Mesenchymal stem cell (in vitro differentiated cells and primary cell): ENCODE measurements at regions not wholly inside any gene's neighbourhood (a gene's known extent, or its start where the extent isn't known, plus 50 kb on each side); places are given as distances from the start of the nearest gene placed in this dataset.

Experiments
- DNase-seq: peaks from one replicate; pipeline ENCODE4 v3.0.0-alpha.2; 2013
- H2AFZ ChIP-seq: one replicate; pipeline ENCODE4 v1.6.1; 2013; ENCODE audit warnings: low read depth, mild to moderate bottlenecking, control low read depth, inconsistent platforms, low read length, moderate library complexity
- H2AK5ac ChIP-seq: 2 replicates; pipeline ENCODE4 v1.6.1; 2013; ENCODE audit warnings: low read length, moderate library complexity, mild to moderate bottlenecking, inconsistent platforms; ENCODE audit not compliant: severe bottlenecking
- H2BK120ac ChIP-seq: one replicate; pipeline ENCODE4 v1.6.1; 2013; ENCODE audit warnings: low read depth, mild to moderate bottlenecking, inconsistent platforms, low read length, moderate library complexity
- H2BK12ac ChIP-seq, 2 experiments: one replicate each; pipeline ENCODE4 v1.6.1; 2013; ENCODE audit warnings: inconsistent platforms in 2 of 2, low read length in 2 of 2, mild to moderate bottlenecking in 2 of 2, moderate library complexity in 2 of 2, control low read depth in 1 of 2
- H2BK15ac ChIP-seq: one replicate; pipeline ENCODE4 v1.6.1; 2013; ENCODE audit warnings: mild to moderate bottlenecking, low read depth, inconsistent platforms; ENCODE audit not compliant: poor library complexity, severe bottlenecking
- H2BK5ac ChIP-seq: 2 replicates; pipeline ENCODE4 v1.6.1; 2013; ENCODE audit warnings: low read depth, mild to moderate bottlenecking, low read length, control low read depth, inconsistent platforms; ENCODE audit not compliant: poor library complexity, severe bottlenecking
- H3K14ac ChIP-seq, 2 experiments: one replicate each; pipeline ENCODE4 v1.6.1; 2013; ENCODE audit warnings: inconsistent platforms in 2 of 2, low read length in 2 of 2, control low read depth in 1 of 2, mild to moderate bottlenecking in 1 of 2, moderate library complexity in 1 of 2
- H3K18ac ChIP-seq, 2 experiments: one replicate each; pipeline ENCODE4 v1.6.1; 2013; ENCODE audit warnings: inconsistent platforms in 2 of 2, low read length in 2 of 2, control low read depth in 1 of 2, low read depth in 1 of 2, mild to moderate bottlenecking in 1 of 2
- H3K23ac ChIP-seq, 2 experiments: one replicate each; pipeline ENCODE4 v1.6.1; 2013; ENCODE audit warnings: inconsistent platforms in 2 of 2, low read length in 2 of 2, mild to moderate bottlenecking in 2 of 2, moderate library complexity in 2 of 2, control low read depth in 1 of 2
- H3K27ac ChIP-seq: 2 replicates; pipeline ENCODE4 v1.5.1; 2013; ENCODE audit warnings: mild to moderate bottlenecking, moderate library complexity, low read length, control low read depth, inconsistent platforms; ENCODE audit not compliant: poor library complexity, severe bottlenecking
- H3K27me3 ChIP-seq, 2 experiments: 2 replicates each; pipeline versions ENCODE4 v1.6.1 to v1.7.0; 2013; ENCODE audit warnings: low read length in 2 of 2, mild to moderate bottlenecking in 2 of 2, moderate library complexity in 2 of 2, control low read depth in 1 of 2, inconsistent platforms in 1 of 2; ENCODE audit not compliant: control insufficient read depth in 1 of 2, insufficient read depth in 1 of 2
- H3K36me3 ChIP-seq, 2 experiments: 2 replicates each; pipeline versions ENCODE4 v1.6.1 to v1.7.0; 2013; ENCODE audit warnings: low read length in 2 of 2, control low read depth in 1 of 2, inconsistent platforms in 1 of 2, low read depth in 1 of 2, mild to moderate bottlenecking in 1 of 2; ENCODE audit not compliant: insufficient read depth in 2 of 2, control insufficient read depth in 1 of 2
- H3K4ac ChIP-seq, 2 experiments: one replicate each; pipeline ENCODE4 v1.6.1; 2013; ENCODE audit warnings: inconsistent platforms in 2 of 2, low read length in 2 of 2, mild to moderate bottlenecking in 2 of 2, moderate library complexity in 2 of 2, control low read depth in 1 of 2, low read depth in 1 of 2
- H3K4me1 ChIP-seq: 2 replicates; pipeline ENCODE4 v1.6.1; 2013; ENCODE audit warnings: low read depth, low read length, control low read depth; ENCODE audit not compliant: control insufficient read depth, insufficient read depth
- H3K4me2 ChIP-seq: 2 replicates; pipeline ENCODE4 v1.6.1; 2013; ENCODE audit warnings: low read length, mild to moderate bottlenecking, inconsistent platforms; ENCODE audit not compliant: poor library complexity, severe bottlenecking
- H3K4me3 ChIP-seq, 2 experiments: 2 replicates each; pipeline versions ENCODE4 v1.5.1 to v1.7.0; 2013; ENCODE audit warnings: low read length in 2 of 2, mild to moderate bottlenecking in 2 of 2, control low read depth in 1 of 2, low read depth in 1 of 2; ENCODE audit not compliant: insufficient read depth in 1 of 2
- H3K79me1 ChIP-seq: replicated peaks from 2 replicates; pipeline ENCODE4 v1.6.1; 2013; ENCODE audit warnings: mild to moderate bottlenecking, control low read depth, low read length, inconsistent platforms; ENCODE audit not compliant: poor library complexity, severe bottlenecking
- H3K9ac ChIP-seq: 2 replicates; pipeline ENCODE4 v1.7.0; 2013; ENCODE audit warnings: mild to moderate bottlenecking, low read length, moderate library complexity
- H3K9me3 ChIP-seq: 2 replicates; pipeline ENCODE4 v1.7.0; 2013; ENCODE audit warnings: mild to moderate bottlenecking, low read length; ENCODE audit not compliant: control insufficient read depth
- H4K8ac ChIP-seq: one replicate; pipeline ENCODE4 v1.6.1; 2013; ENCODE audit warnings: inconsistent platforms, mild to moderate bottlenecking, low read length, moderate library complexity
- H4K91ac ChIP-seq: one replicate; pipeline ENCODE4 v1.6.1; 2013; ENCODE audit warnings: mild to moderate bottlenecking, low read length, inconsistent platforms
- WGBS: methylation state at CpG from one replicate; pipeline ENCODE4 v1.1.7; 2013; ENCODE audit warnings: mixed read lengths; 5-methylcytosine and 5-hydroxymethylcytosine counted together

DNA sequence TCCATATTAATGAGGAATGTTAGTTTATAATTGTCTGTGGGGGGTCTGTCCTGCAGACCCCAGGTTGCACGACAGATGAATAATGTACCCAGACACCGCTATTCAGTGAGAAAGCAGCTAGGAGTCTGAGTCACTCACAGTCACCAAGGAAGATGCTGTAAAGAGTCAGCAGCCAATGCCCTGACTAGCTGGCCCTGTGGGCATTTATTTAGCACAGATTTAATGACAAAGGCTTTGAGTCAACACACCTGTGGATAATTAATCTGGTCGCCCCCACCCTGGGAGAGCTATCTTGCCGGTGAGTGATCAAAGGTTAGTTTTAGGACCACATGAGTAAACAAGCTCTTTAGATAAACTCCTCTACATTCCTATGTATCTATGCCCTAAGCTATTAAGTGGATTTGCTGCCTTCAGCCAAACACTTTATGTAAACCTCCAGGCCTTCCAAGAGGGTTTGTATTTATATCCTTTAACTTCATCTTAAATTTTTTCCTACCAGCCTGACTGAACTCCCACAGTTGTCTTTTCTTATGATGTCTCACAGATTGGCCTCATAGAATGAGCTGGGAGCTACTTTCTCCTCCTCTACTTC is 180.0 kb upstream of the ADCY1 start:
- Histone ChIP-seq H3K4ac (no peak overlapping the region), H2AFZ (no peak overlapping the region), H3K14ac (no peak overlapping the region), H4K91ac (no peak overlapping the region), H2BK5ac (no peak overlapping the region), H3K4me2 (no peak overlapping the region), H2AK5ac (no peak overlapping the region), H3K79me1 (no peaks in the 10 kb centered on the region), H3K23ac (no peak overlapping the region), H3K27ac (no peak overlapping the region), H2BK12ac (no peak overlapping the region), H2BK15ac (no peak overlapping the region), H4K8ac (no peak overlapping the region), H3K4me3 (no peak overlapping the region), H3K9ac (no peak overlapping the region), H3K27me3 (no peaks in the 10 kb centered on the region), H3K9me3 (peaks cover 3% of the 10 kb centered on the region), H2BK120ac (no peak overlapping the region), H3K36me3 (no peaks in the 10 kb centered on the region), H3K4me1 (peaks cover 1% of the 10 kb centered on the region), H3K18ac (no peak overlapping the region)
- WGBS: 74% methylated on average over 4 of the region's 4 CpGs
- no peak for DNase-seq

DNA sequence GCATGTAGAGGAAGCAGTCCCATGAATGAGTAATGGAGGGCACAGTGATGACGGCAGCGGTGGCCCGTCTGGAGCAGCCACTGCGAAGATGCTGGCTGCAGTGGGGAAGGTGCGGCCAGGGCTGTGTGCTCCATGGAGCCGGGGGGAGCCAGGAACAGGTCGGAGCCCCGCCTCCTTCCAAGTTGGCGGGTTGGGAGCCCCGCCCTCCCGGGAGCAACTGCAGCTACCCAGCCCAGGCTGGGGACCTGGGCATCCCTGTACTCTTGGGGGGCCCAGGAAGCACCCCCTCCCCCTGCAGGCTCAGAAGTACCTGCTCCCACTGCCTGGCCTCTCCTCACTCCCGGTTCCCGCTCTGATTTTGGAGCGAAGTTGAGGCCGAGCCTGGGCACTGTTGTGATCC is 175.1 kb upstream of the ADCY1 start:
- H3K79me1 ChIP-seq: no peaks in the 10 kb centered on the region
- no peak overlapping the region for H2BK120ac ChIP-seq
- WGBS: 80% methylated on average over 15 of the region's 15 CpGs
- peaks cover 5% of the 10 kb centered on the region for H3K9me3 ChIP-seq
- no peak for DNase-seq
- H3K4ac ChIP-seq: no peak overlapping the region
- no peak overlapping the region for H3K27ac ChIP-seq
- no peak overlapping the region for H3K23ac ChIP-seq
- H3K4me1 ChIP-seq: no peaks in the 10 kb centered on the region
- no peak overlapping the region for H2BK5ac ChIP-seq
- H3K4me3 ChIP-seq: no peak overlapping the region
- H3K36me3 ChIP-seq: no peaks in the 10 kb centered on the region
- no peak overlapping the region for H2AK5ac ChIP-seq
- H4K91ac ChIP-seq: no peak overlapping the region
- H3K14ac ChIP-seq: no peak overlapping the region
- no peak overlapping the region for H2BK15ac ChIP-seq
- no peak overlapping the region for H3K9ac ChIP-seq
- H3K27me3 ChIP-seq: no peaks in the 10 kb centered on the region
- no peak overlapping the region for H4K8ac ChIP-seq
- H2BK12ac ChIP-seq: no peak overlapping the region
- no peak overlapping the region for H2AFZ ChIP-seq
- no peak overlapping the region for H3K4me2 ChIP-seq
- no peak overlapping the region for H3K18ac ChIP-seq

DNA sequence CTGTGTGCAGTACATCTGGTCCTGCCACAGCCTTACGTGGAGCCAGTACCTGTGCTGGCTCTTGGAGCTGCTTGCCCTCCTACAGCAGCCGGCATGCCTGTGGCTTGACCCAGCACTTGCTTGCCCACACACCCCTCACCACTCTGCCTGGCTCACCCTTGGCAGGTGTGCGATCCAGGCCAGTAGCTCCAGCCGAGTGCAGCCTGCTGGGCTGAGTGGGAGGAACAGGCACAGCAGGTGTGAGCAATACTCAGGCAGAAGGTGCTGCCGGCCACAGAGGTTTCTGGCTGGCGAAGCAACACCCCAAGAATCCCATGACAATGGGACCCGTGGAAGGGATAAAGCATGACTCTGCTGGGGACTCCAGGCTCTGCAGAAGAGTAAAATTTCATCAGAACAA is 173.5 kb upstream of the ADCY1 start:
- WGBS: 83% methylated on average over 7 of the region's 7 CpGs
- no peak overlapping the region for H3K27ac ChIP-seq
- H2BK5ac ChIP-seq: no peak overlapping the region
- H2AFZ ChIP-seq: no peak overlapping the region
- H3K4me1 ChIP-seq: no peaks in the 10 kb centered on the region
- H3K9ac ChIP-seq: no peak overlapping the region
- no peak overlapping the region for H3K4ac ChIP-seq
- H3K4me2 ChIP-seq: no peak overlapping the region
- H3K79me1 ChIP-seq: no peaks in the 10 kb centered on the region
- H4K91ac ChIP-seq: no peak overlapping the region
- no peak for DNase-seq
- no peak overlapping the region for H3K23ac ChIP-seq
- H3K18ac ChIP-seq: no peak overlapping the region
- H3K36me3 ChIP-seq: no peaks in the 10 kb centered on the region
- no peaks in the 10 kb centered on the region for H3K27me3 ChIP-seq
- no peak overlapping the region for H2BK12ac ChIP-seq
- peaks cover 6% of the 10 kb centered on the region for H3K9me3 ChIP-seq
- no peak overlapping the region for H2BK15ac ChIP-seq
- no peak overlapping the region for H3K4me3 ChIP-seq
- H3K14ac ChIP-seq: no peak overlapping the region
- H2BK120ac ChIP-seq: no peak overlapping the region
- no peak overlapping the region for H4K8ac ChIP-seq
- no peak overlapping the region for H2AK5ac ChIP-seq

DNA sequence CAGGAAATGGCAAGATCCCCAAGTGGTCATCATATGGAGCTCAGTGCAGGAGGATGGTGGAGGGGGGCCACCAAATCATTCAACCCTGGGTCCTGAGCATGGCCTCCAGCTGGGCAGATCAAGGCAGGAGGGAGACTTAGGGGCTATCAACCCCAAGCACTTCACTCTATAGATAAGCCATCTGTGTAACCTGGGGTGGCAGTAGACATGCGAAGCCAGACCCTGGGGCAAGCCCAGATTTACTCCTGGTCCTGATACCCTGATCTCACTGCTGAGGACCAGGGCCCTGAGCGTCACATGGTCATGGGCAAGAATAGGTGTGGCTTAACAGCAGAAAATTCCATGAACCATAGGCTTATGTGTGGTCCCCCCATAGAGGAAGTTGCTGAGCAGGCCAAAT is 173.0 kb upstream of the ADCY1 start:
- no peak overlapping the region for H3K4me2 ChIP-seq
- H3K4me1 ChIP-seq: no peaks in the 10 kb centered on the region
- H3K18ac ChIP-seq: no peak overlapping the region
- H3K27me3 ChIP-seq: no peaks in the 10 kb centered on the region
- no peak for DNase-seq
- no peak overlapping the region for H2AFZ ChIP-seq
- no peak overlapping the region for H4K8ac ChIP-seq
- H3K9ac ChIP-seq: no peak overlapping the region
- no peak overlapping the region for H3K4me3 ChIP-seq
- H2BK120ac ChIP-seq: no peak overlapping the region
- H3K4ac ChIP-seq: no peak overlapping the region
- peaks cover 6% of the 10 kb centered on the region for H3K9me3 ChIP-seq
- no peak overlapping the region for H3K14ac ChIP-seq
- H2AK5ac ChIP-seq: no peak overlapping the region
- no peak overlapping the region for H4K91ac ChIP-seq
- no peaks in the 10 kb centered on the region for H3K79me1 ChIP-seq
- H2BK15ac ChIP-seq: no peak overlapping the region
- no peak overlapping the region for H3K27ac ChIP-seq
- H3K36me3 ChIP-seq: no peaks in the 10 kb centered on the region
- H2BK5ac ChIP-seq: no peak overlapping the region
- H3K23ac ChIP-seq: no peak overlapping the region
- 72% methylated on average over 2 of the region's 2 CpGs for WGBS
- H2BK12ac ChIP-seq: no peak overlapping the region
